ENCODE measurements at regions not wholly inside any gene's neighbourhood (a gene's known extent, or its start where the extent isn't known, plus 50 kb on each side); places are given as distances from the start of the nearest gene placed in this dataset.

GRCh38 chr5:158153508-158153907 lies 294.6 kb upstream of the CLINT1 start:
- TF ChIP-seq, protein P1, sequence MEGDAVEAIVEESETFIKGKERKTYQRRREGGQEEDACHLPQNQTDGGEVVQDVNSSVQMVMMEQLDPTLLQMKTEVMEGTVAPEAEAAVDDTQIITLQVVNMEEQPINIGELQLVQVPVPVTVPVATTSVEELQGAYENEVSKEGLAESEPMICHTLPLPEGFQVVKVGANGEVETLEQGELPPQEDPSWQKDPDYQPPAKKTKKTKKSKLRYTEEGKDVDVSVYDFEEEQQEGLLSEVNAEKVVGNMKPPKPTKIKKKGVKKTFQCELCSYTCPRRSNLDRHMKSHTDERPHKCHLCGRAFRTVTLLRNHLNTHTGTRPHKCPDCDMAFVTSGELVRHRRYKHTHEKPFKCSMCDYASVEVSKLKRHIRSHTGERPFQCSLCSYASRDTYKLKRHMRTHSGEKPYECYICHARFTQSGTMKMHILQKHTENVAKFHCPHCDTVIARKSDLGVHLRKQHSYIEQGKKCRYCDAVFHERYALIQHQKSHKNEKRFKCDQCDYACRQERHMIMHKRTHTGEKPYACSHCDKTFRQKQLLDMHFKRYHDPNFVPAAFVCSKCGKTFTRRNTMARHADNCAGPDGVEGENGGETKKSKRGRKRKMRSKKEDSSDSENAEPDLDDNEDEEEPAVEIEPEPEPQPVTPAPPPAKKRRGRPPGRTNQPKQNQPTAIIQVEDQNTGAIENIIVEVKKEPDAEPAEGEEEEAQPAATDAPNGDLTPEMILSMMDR (IDR thresholded peaks at IDR 0.05; ENCODE audit: borderline replicate concordance, extremely low read depth, low read length, poor library complexity, severe bottlenecking), result no peak
- TF ChIP-seq EZH2 (IDR thresholded peaks at IDR 0.05; ENCODE audit: borderline replicate concordance, low read depth, low read length, severe bottlenecking), result no peak
